Lower leg skin (tissue), 3 donors: ENCODE measurements at regions not wholly inside any gene's neighbourhood (a gene's known extent, or its start where the extent isn't known, plus 50 kb on each side); places are given as distances from the start of the nearest gene placed in this dataset.

Experiments used
- POLR2A ChIP-seq, 2 donors: fragments of 450-650 bp; IDR thresholded peaks; one replicate each; pipeline ENCODE4 v1.6.1; 2016 to 2017; ENCODE audit warnings: antibody characterized with exemption in 2 of 2, mild to moderate bottlenecking in 1 of 2, moderate library complexity in 1 of 2
- TF ChIP-seq, protein P1 (sequence below), 3 donors: fragments of 450-650 bp; IDR thresholded peaks; one replicate each; pipeline ENCODE4 v1.5.1; 2016; ENCODE audit warnings: antibody characterized with exemption in 3 of 3, mild to moderate bottlenecking in 3 of 3, moderate library complexity in 2 of 3

DNA sequence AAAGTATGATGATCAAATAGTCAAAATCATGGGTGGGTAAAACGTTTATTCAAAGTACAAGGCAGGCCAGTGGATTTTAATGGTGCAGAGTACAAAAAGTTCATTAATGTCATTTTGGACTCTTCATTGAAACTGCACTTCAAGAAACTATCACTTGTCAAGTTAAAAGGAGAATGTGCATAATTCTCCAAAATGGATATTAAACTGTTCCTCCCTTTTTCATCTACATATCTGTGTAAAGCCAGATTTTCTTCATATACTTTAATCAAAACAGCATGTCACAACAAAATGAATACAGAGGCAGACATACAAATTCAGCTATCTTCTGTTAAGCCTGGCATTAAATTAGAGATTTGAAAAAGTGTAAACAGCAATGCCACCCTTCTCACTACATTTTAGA, 401.6 kb downstream of the NR2F1-AS1 start:
- TF ChIP-seq, protein P1, sequence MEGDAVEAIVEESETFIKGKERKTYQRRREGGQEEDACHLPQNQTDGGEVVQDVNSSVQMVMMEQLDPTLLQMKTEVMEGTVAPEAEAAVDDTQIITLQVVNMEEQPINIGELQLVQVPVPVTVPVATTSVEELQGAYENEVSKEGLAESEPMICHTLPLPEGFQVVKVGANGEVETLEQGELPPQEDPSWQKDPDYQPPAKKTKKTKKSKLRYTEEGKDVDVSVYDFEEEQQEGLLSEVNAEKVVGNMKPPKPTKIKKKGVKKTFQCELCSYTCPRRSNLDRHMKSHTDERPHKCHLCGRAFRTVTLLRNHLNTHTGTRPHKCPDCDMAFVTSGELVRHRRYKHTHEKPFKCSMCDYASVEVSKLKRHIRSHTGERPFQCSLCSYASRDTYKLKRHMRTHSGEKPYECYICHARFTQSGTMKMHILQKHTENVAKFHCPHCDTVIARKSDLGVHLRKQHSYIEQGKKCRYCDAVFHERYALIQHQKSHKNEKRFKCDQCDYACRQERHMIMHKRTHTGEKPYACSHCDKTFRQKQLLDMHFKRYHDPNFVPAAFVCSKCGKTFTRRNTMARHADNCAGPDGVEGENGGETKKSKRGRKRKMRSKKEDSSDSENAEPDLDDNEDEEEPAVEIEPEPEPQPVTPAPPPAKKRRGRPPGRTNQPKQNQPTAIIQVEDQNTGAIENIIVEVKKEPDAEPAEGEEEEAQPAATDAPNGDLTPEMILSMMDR (IDR thresholded peaks at IDR 0.05) = no peak
- no peak for TF ChIP-seq POLR2A (IDR thresholded peaks at IDR 0.05)
